Occipital lobe (tissue), 1 donor: ENCODE measurements at regions not wholly inside any gene's neighbourhood (a gene's known extent, or its start where the extent isn't known, plus 50 kb on each side); places are given as distances from the start of the nearest gene placed in this dataset.

Experiments used
- DNase-seq: peaks from one replicate; lab custom pipeline; 2025; lab: John Stamatoyannopoulos, UW

GRCh38 chr3:59546522-59546921 lies 496.7 kb upstream of the CFAP20DC start:
- no peak for DNase-seq

GRCh38 chr3:59545374-59545773 lies 495.5 kb upstream of the CFAP20DC start:
- no peak for DNase-seq

- DNase-seq = no peak
Observed at GRCh38 chr3:59542276-59542675, 492.5 kb upstream of the CFAP20DC start.

GRCh38 chr3:59540696-59541095 lies 490.9 kb upstream of the CFAP20DC start:
- no peak for DNase-seq

GRCh38 chr3:59540241-59540640 lies 490.4 kb upstream of the CFAP20DC start:
- DNase-seq = no peak

GRCh38 chr3:59538753-59539432 lies 489.1 kb upstream of the CFAP20DC start:
- no peak for DNase-seq

- DNase-seq = no peak
Observed at GRCh38 chr3:59535791-59536221, 486.0 kb upstream of the CFAP20DC start.

- DNase-seq = no peak
Observed at GRCh38 chr3:59531994-59532393, 482.2 kb upstream of the CFAP20DC start.

- no peak for DNase-seq
Observed at GRCh38 chr3:59531066-59531745, 481.4 kb upstream of the CFAP20DC start.

GRCh38 chr3:59528251-59528650 lies 478.4 kb upstream of the CFAP20DC start:
- no peak for DNase-seq

GRCh38 chr3:59527493-59527892 lies 477.7 kb upstream of the CFAP20DC start:
- DNase-seq = no peak

- no peak for DNase-seq
Observed at GRCh38 chr3:59526999-59527398, 477.2 kb upstream of the CFAP20DC start.

- no peak for DNase-seq
Observed at GRCh38 chr3:59522550-59522949, 472.7 kb upstream of the CFAP20DC start.

GRCh38 chr3:59519094-59519493 lies 469.3 kb upstream of the CFAP20DC start:
- no peak for DNase-seq

GRCh38 chr3:59518283-59519055 lies 468.6 kb upstream of the CFAP20DC start:
- DNase-seq = no peak

- no peak for DNase-seq
Observed at GRCh38 chr3:59517388-59517787, 467.6 kb upstream of the CFAP20DC start.

GRCh38 chr3:59515966-59516365 lies 466.1 kb upstream of the CFAP20DC start:
- DNase-seq = no peak

- DNase-seq = no peak
Observed at GRCh38 chr3:59514865-59515482, 465.1 kb upstream of the CFAP20DC start.

GRCh38 chr3:59513570-59513969 lies 463.7 kb upstream of the CFAP20DC start:
- DNase-seq = no peak

- DNase-seq = no peak
Observed at GRCh38 chr3:59512066-59512465, 462.2 kb upstream of the CFAP20DC start.

- no peak for DNase-seq
Observed at GRCh38 chr3:59510576-59510975, 460.8 kb upstream of the CFAP20DC start.

- no peak for DNase-seq
Observed at GRCh38 chr3:59508273-59508672, 458.4 kb upstream of the CFAP20DC start.
